ENCODE measurements at regions not wholly inside any gene's neighbourhood (a gene's known extent, or its start where the extent isn't known, plus 50 kb on each side); places are given as distances from the start of the nearest gene placed in this dataset.

- ATAC-seq = no peak
- H3K9me3 ChIP-seq (ENCODE audit: control insufficient read depth, low read length) = no peaks in the 10 kb centered on the region
- no peak for DNase-seq
- intact Hi-C loops (cut with DNase I) = no loop called here
- no peaks in the 10 kb centered on the region for H3K27me3 ChIP-seq (ENCODE audit: control insufficient read depth, insufficient read depth)
- no peak overlapping the region for H3K4me3 ChIP-seq (ENCODE audit: low read length)
- no peaks in the 10 kb centered on the region for H3K4me1 ChIP-seq (ENCODE audit: control insufficient read depth, insufficient read depth, low read length)
- H3K27ac ChIP-seq (ENCODE audit: low read length) = no peak overlapping the region
These were observed 389.9 kb upstream of the ANXA10 start for GRCh38 chr4:167702391-167702790.

DNA sequence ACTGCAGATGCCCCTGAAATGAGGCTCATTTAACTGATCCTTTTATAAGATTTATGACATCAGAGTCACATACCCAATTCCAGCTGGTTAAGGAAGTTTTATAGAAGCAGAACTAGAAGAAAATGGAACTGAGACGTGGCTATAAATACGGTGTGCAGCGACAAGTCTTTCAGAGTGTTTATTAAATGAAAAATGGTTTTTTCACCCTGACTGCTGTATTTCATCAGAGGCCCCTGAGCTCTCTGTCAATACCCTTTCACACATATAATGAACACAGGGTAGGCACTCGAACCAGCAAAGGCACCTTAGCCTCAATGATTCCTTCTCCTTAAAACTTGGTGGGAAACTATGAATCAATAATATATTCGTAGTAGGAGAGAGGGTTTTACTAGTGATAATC lies 380.8 kb upstream of the ANXA10 start:
- no peaks in the 10 kb centered on the region for H3K4me1 ChIP-seq (ENCODE audit: control insufficient read depth, insufficient read depth, low read length)
- H3K27me3 ChIP-seq (ENCODE audit: control insufficient read depth, insufficient read depth) = no peaks in the 10 kb centered on the region
- H3K27ac ChIP-seq (ENCODE audit: low read length) = no peak overlapping the region
- ATAC-seq = no peak
- 78% methylated on average over 5 of the region's 5 CpGs for WGBS
- DNase-seq = no peak
- H3K9me3 ChIP-seq (ENCODE audit: control insufficient read depth, low read length) = no peaks in the 10 kb centered on the region
- intact Hi-C loops (cut with DNase I) = no loop called here
- no peak overlapping the region for H3K4me3 ChIP-seq (ENCODE audit: low read length)

DNA sequence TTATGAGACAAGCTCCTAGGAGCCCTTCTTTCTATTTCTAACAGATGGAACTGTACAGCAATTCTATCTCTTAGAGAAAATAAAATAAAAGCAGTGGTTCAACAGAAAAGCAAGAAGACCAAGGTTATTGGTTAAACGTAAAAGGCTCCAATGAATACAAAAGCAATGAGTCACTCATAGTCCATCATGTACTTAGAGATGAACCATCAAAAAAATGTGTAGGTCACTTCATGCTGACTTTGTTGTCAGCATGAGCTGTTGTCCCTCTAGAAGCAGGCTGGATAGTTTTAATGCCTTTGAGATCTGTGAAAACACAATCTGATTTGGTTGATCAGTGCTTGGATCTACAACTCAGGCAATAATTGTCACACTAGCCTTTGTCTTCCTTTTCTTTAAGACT lies 378.6 kb upstream of the ANXA10 start:
- no peaks in the 10 kb centered on the region for H3K27me3 ChIP-seq (ENCODE audit: control insufficient read depth, insufficient read depth)
- H3K4me1 ChIP-seq (ENCODE audit: control insufficient read depth, insufficient read depth, low read length) = no peaks in the 10 kb centered on the region
- H3K4me3 ChIP-seq (ENCODE audit: low read length) = no peak overlapping the region
- no peak overlapping the region for H3K27ac ChIP-seq (ENCODE audit: low read length)
- DNase-seq (no peak), ATAC-seq (no peak)
- intact Hi-C loops (cut with DNase I) = no loop called here
- H3K9me3 ChIP-seq (ENCODE audit: control insufficient read depth, low read length) = no peaks in the 10 kb centered on the region
- 72% methylated on average over 1 of the region's 1 CpG for WGBS

GRCh38 chr4:167715176-167715575 lies 377.2 kb upstream of the ANXA10 start:
- no peak for ATAC-seq
- no peak for DNase-seq
- intact Hi-C loops (cut with DNase I) = no loop called here
- H3K27me3 ChIP-seq (ENCODE audit: control insufficient read depth, insufficient read depth) = no peaks in the 10 kb centered on the region
- no peaks in the 10 kb centered on the region for H3K9me3 ChIP-seq (ENCODE audit: control insufficient read depth, low read length)
- H3K4me1 ChIP-seq (ENCODE audit: control insufficient read depth, insufficient read depth, low read length) = no peaks in the 10 kb centered on the region
- 67% methylated on average over 1 of the region's 1 CpG for WGBS
- no peak overlapping the region for H3K4me3 ChIP-seq (ENCODE audit: low read length)
- H3K27ac ChIP-seq (ENCODE audit: low read length) = no peak overlapping the region

- H3K4me1 ChIP-seq (ENCODE audit: control insufficient read depth, insufficient read depth, low read length) = no peaks in the 10 kb centered on the region
- intact Hi-C loops (cut with DNase I) = no loop called here
- 96% methylated on average over 2 of the region's 2 CpGs for WGBS
- no peak overlapping the region for H3K27ac ChIP-seq (ENCODE audit: low read length)
- H3K4me3 ChIP-seq (ENCODE audit: low read length) = no peak overlapping the region
- DNase-seq (no peak), ATAC-seq (no peak)
- no peaks in the 10 kb centered on the region for H3K27me3 ChIP-seq (ENCODE audit: control insufficient read depth, insufficient read depth)
- no peaks in the 10 kb centered on the region for H3K9me3 ChIP-seq (ENCODE audit: control insufficient read depth, low read length)
These were observed 374.8 kb upstream of the ANXA10 start for GRCh38 chr4:167717495-167717894.

GRCh38 chr4:167721617-167722486 lies 370.5 kb upstream of the ANXA10 start:
- no peak overlapping the region for H3K4me3 ChIP-seq (ENCODE audit: low read length)
- DNase-seq = no peak
- 71% methylated on average over 4 of the region's 4 CpGs for WGBS
- H3K4me1 ChIP-seq (ENCODE audit: control insufficient read depth, insufficient read depth, low read length) = no peaks in the 10 kb centered on the region
- H3K27ac ChIP-seq (ENCODE audit: low read length) = no peak overlapping the region
- no peaks in the 10 kb centered on the region for H3K27me3 ChIP-seq (ENCODE audit: control insufficient read depth, insufficient read depth)
- intact Hi-C loops (cut with DNase I) = no loop called here
- H3K9me3 ChIP-seq (ENCODE audit: control insufficient read depth, low read length) = no peaks in the 10 kb centered on the region
- ATAC-seq = no peak

DNA sequence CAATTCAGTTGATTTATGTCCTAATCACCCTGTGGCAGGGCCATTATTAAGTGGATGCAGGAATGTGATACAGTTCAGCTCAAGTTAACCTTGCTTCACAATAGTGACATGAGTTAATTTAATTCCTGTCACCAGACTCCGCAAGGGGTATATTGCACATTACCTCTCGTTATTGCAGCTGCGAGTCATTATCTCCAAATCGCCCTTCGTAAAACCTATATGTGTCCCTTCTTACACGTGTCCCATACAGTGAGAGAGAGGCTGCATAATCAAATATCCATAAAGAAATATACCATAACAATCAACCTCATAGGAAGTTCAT lies 369.9 kb upstream of the ANXA10 start:
- H3K4me3 ChIP-seq (ENCODE audit: low read length) = no peak overlapping the region
- 73% methylated on average over 6 of the region's 6 CpGs for whole genome bisulfite sequencing
- H3K27me3 ChIP-seq (ENCODE audit: control insufficient read depth, insufficient read depth) = no peaks in the 10 kb centered on the region
- no peak for ATAC-seq
- no peak for DNase-seq
- H3K9me3 ChIP-seq (ENCODE audit: control insufficient read depth, low read length) = no peaks in the 10 kb centered on the region
- H3K4me1 ChIP-seq (ENCODE audit: control insufficient read depth, insufficient read depth, low read length) = no peaks in the 10 kb centered on the region
- no peak overlapping the region for H3K27ac ChIP-seq (ENCODE audit: low read length)
- intact Hi-C loops (cut with DNase I) = no loop called here

- no peak for DNase-seq
- ATAC-seq = no peak
- Histone ChIP-seq H3K9me3 (ENCODE audit: control insufficient read depth, low read length) (no peaks in the 10 kb centered on the region), H3K27ac (ENCODE audit: low read length) (no peak overlapping the region), H3K4me3 (ENCODE audit: low read length) (no peak overlapping the region), H3K27me3 (ENCODE audit: control insufficient read depth, insufficient read depth) (no peaks in the 10 kb centered on the region), H3K4me1 (ENCODE audit: control insufficient read depth, insufficient read depth, low read length) (no peaks in the 10 kb centered on the region)
- intact Hi-C loops (cut with DNase I) = no loop called here
These were observed 367.4 kb upstream of the ANXA10 start for GRCh38 chr4:167724941-167725340.

DNA sequence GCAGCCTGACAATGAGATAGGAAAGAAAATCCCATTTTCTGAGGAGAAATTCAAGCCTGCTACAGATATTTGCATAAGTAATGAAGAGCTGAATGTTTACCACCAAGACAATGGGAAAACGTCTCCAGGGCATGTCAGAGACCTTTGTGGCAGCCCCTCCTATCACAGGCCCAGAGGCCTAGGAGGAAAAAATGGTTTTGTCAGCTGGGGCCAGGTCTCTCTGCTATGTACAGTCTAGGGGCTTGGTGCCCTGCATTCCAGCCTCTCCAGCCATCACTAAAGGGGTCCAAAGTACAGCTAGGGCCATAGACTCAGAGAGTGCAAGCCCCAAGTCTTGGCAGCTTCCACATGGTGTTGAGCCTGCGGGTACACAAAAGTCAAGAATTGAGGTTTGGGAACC lies 361.6 kb upstream of the ANXA10 start:
- intact Hi-C loops (cut with DNase I) = no loop called here
- ATAC-seq (no peak), DNase-seq (no peak)
- H3K27ac ChIP-seq (ENCODE audit: low read length) = no peak overlapping the region
- no peaks in the 10 kb centered on the region for H3K9me3 ChIP-seq (ENCODE audit: control insufficient read depth, low read length)
- no peaks in the 10 kb centered on the region for H3K4me1 ChIP-seq (ENCODE audit: control insufficient read depth, insufficient read depth, low read length)
- 64% methylated on average over 2 of the region's 2 CpGs for whole genome bisulfite sequencing
- H3K27me3 ChIP-seq (ENCODE audit: control insufficient read depth, insufficient read depth) = no peaks in the 10 kb centered on the region
- H3K4me3 ChIP-seq (ENCODE audit: low read length) = no peak overlapping the region

DNA sequence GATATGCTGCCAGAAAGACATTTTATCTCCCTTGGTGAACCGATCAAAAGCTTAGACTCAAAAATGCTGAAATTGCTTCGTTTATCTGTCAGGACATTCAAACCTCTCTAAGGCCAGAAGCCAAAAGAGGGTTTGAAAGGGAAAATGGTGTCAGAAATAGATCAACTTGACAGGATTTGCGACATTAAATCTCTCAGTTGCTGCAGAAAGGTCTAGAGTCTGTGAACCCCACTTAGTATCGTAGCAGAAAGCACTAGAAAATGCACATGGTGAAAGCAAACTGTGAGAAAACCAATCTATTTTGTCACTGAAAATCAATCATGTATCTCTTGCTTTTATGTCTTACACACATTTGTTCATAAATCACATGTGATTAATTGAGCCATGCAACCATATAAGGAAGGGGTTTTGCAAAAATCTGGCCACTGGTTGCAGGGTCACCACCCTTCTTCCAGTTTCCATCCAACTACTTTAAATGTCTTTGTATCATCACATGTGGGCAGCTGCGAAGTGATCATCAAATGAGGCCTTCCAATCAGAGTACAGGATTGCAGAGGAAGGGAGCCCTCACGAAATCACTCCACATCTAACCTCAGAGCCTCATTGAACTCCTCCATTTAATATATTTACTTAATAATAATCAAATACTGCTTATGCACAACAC lies 347.2 kb upstream of the ANXA10 start:
- 56% methylated on average over 6 of the region's 6 CpGs for WGBS
- no peaks in the 10 kb centered on the region for H3K9me3 ChIP-seq (ENCODE audit: control insufficient read depth, low read length)
- no peaks in the 10 kb centered on the region for H3K4me1 ChIP-seq (ENCODE audit: control insufficient read depth, insufficient read depth, low read length)
- intact Hi-C loops (cut with DNase I) = no loop called here
- no peak for DNase-seq
- no peaks in the 10 kb centered on the region for H3K27me3 ChIP-seq (ENCODE audit: control insufficient read depth, insufficient read depth)
- H3K4me3 ChIP-seq (ENCODE audit: low read length) = no peak overlapping the region
- no peak overlapping the region for H3K27ac ChIP-seq (ENCODE audit: low read length)
- no peak for ATAC-seq

DNA sequence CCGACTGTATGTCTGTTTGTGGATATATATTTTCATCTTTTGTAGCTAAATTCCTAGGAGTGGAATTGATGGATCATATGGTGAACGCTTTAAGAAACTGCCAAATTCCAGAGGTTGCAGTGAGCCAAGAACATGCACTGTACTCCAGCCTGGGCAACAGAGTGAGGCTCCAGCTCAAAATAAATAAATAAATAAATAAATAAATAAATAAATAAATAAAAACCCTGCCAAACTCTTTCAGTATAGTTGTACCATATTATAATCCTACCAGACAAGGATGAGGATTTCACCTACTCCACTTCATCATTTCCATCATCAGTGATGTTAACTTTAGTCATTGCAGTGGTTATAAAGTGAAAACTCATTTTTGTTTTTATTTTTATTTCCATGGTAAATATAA lies 325.1 kb upstream of the ANXA10 start:
- no peak overlapping the region for H3K27ac ChIP-seq (ENCODE audit: low read length)
- H3K27me3 ChIP-seq (ENCODE audit: control insufficient read depth, insufficient read depth) = no peaks in the 10 kb centered on the region
- no peaks in the 10 kb centered on the region for H3K9me3 ChIP-seq (ENCODE audit: control insufficient read depth, low read length)
- no peak overlapping the region for H3K4me3 ChIP-seq (ENCODE audit: low read length)
- DNase-seq = no peak
- intact Hi-C loops (cut with DNase I) = no loop called here
- WGBS = 75% methylated on average over 2 of the region's 2 CpGs
- no peaks in the 10 kb centered on the region for H3K4me1 ChIP-seq (ENCODE audit: control insufficient read depth, insufficient read depth, low read length)
- no peak for ATAC-seq

- H3K9me3 ChIP-seq (ENCODE audit: control insufficient read depth, low read length) = no peaks in the 10 kb centered on the region
- no peak for ATAC-seq
- intact Hi-C loops (cut with DNase I) = no loop called here
These were observed 317.7 kb upstream of the ANXA10 start for GRCh38 chr4:167774646-167775045.

More at GRCh38 chr4:167774646-167775045, 317.7 kb upstream of the ANXA10 start:
- no peak overlapping the region for H3K27ac ChIP-seq (ENCODE audit: low read length)
- DNase-seq = no peak
- no peak overlapping the region for H3K4me3 ChIP-seq (ENCODE audit: low read length)
- H3K27me3 ChIP-seq (ENCODE audit: control insufficient read depth, insufficient read depth) = no peaks in the 10 kb centered on the region
- no peaks in the 10 kb centered on the region for H3K4me1 ChIP-seq (ENCODE audit: control insufficient read depth, insufficient read depth, low read length)

All from right cardiac atrium (tissue), 5 donors.